HG02763 (cell line): ENCODE measurements at regions not wholly inside any gene's neighbourhood (a gene's known extent, or its start where the extent isn't known, plus 50 kb on each side); places are given as distances from the start of the nearest gene placed in this dataset.
"Not testable (repeated sequence)": the region's sequence is repeated elsewhere in the genome, so short reads cannot be mapped to it uniquely, and the experiment has no call there.

Source experiments
- ATAC-seq: cut with Tn5 transposase; IDR thresholded peaks from one replicate; pipeline ENCODE4 v1.9.1; 2021; ENCODE audit warnings: mild to moderate bottlenecking, moderate library complexity; ENCODE audit not compliant: unreplicated experiment

GRCh38 chr6:167688123-167688522 is 138.6 kb upstream of the AFDN start:
- ATAC-seq: no peak

DNA sequence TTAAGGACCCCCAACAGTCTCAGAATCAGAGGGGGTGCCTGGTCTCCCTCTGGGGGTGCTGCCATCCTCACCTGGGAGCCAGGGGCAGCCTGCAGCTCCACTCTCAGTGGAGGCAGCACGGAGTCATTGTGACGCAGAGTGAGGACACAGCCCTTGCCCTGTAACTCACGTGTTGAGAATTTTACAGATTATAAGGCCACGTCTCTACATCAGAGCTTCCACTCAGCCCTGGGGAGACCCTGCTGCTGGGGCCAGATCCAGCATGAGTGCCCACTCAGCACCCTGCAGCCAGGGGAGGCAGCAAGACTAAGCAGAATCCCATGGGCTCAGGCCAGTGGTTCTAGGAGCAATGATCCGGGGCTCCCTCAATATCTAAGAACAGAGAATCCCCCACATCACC is 137.4 kb upstream of the AFDN start:
- no peak for ATAC-seq

DNA sequence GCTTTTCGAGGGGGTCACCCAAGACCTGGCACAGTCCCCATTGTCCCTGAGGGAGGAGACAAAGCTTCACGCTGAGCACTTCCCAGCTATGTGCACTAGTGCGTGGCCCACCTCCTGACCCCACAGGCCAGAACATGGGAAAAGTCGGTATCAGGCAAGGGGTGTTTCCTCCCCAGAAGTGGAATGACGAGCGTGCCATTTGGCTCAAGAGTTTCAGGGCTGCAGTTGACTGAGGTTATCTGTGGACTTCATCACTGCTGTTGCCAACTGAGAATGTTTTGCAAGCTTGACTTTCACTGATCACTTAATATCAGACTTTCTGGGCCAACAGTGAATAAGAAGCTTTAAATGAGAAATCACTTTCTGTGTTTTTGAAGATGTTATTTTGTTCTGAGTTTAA is 137.0 kb upstream of the AFDN start:
- no peak for ATAC-seq

GRCh38 chr6:167690167-167690922 is 136.4 kb upstream of the AFDN start:
- not testable (repeated sequence) for ATAC-seq

- no peak for ATAC-seq
Observed at GRCh38 chr6:167690931-167691330, 135.8 kb upstream of the AFDN start.

DNA sequence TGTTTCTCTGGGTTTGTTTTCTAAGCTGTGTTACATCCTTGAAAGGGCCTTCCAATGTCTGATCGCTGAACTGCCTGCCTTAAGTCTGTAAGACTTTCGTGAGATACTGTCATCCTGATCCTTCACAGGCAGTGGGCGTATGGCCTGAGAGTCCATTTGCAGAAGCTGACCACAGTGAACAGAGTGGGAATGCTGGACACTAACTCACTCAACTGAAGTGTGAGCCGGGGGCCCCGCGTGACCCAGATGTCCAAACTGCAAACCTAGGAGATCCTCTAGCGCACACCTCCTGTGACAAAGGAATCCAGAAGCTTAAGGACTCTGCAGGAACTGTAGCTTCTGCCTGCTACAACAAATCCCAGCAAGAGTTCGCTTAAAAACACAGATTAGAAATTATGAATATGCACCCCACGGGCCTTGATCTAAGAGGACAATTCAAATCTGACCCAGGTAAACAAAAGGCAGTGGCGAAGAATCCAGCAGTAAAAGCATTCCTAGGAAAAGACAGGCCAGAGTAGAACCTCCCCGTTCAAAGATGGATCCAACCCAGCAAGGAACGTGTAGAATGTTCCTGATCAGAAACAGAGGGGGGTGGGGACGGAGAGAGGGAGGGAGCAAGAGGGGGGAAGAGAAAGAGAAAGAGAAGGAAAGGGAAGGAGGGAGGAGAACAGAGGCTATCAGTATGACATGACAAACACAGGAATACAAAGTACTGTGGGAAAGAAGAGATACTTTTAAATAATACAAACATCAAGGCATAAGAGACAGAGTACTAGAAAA is 135.0 kb upstream of the AFDN start:
- no peak for ATAC-seq

- ATAC-seq: not testable (repeated sequence)
Observed at GRCh38 chr6:167693478-167693877, 133.2 kb upstream of the AFDN start.

DNA sequence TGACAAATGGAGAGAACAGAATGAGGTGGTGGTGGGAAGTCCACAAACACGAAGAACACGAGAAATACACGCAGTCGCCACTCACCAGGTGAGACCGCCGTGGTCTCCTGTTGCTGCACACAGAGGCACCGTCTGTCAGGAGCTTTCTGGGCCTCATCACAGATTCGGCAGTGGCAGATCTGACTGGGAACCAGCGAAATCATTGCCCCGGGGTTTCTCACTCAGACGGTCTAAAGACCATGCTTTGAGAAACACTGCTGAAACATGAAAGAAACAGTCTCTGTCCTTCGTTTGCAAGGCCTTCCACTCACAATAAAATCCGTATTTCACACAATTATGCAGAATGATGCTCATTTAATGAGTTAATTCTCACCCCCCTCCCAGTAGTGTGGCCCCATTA is 130.9 kb upstream of the AFDN start:
- ATAC-seq: no peak

GRCh38 chr6:167696296-167696695 is 130.4 kb upstream of the AFDN start:
- ATAC-seq: no peak

- no peak for ATAC-seq
Observed at GRCh38 chr6:167697316-167697715, 129.4 kb upstream of the AFDN start.

- ATAC-seq: no peak
Observed at GRCh38 chr6:167698540-167698939, 128.2 kb upstream of the AFDN start.

DNA sequence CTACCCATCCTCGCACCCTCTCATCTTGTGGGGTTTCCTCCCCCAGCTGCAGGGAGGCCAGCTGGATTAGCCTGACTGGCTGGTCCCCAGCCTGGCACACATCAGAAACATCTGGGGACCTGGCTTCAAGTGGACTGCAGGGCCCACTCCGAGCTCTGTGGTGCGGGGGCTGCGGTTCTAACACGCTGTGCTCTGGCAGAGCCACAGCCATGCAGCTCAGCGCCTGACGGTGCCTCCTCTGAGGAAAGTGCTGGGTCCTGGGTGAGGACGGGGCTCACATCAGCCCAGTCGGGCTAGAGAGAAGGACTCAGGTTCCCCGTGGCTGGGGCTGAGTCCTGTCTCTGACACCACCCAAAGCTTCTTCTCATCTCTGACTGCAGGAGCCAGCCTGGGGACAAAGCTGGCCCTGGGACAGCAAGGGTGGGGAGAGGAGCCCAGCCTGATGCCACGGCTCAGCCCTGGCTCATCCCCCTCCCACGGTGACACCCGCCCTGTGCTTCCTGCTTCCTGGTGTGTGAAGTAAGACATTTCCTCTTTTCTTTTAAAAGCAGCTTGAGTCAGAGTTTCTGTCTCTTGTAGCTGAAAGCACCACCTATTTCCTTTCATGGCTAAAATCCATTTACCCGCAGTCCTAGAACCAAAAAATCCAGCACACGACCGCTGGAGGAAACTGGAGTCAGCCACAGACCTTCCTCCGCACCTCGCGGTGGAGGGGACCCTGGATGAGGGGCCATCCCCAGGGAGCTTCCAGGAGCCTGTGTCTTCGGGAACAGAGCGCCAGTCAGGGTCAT is 127.4 kb upstream of the AFDN start:
- peak; percentile 87 for ATAC-seq

GRCh38 chr6:167700199-167700598 is 126.5 kb upstream of the AFDN start:
- ATAC-seq: no peak

- no peak for ATAC-seq
Observed at GRCh38 chr6:167701010-167701409, 125.7 kb upstream of the AFDN start.

DNA sequence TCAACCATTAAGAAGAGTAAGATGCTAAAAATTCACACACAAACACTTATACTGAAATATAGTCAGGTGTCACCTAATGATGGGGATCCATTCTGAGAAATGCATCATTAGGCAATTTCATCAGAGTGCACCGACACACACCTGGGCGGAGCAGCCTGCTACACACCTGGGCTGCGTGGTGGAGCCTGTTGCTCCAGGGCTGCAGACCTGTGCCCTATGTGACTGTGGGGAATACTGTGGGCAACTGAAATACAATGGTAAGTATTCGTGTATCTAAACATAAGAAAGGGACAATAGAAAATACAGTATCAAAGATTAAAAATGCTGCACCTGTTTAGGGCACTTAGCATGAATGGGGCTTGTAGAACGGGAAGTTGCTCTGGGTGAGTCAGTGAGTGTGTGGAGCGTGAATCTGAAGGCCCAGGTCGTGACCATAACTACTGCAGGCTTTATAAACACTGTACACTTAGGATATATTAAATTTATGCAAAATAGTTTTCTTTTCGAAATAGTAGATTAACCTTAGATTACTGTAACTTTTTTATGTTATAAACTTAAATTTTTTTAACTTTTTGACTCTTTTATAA is 124.4 kb upstream of the AFDN start:
- ATAC-seq: no peak

DNA sequence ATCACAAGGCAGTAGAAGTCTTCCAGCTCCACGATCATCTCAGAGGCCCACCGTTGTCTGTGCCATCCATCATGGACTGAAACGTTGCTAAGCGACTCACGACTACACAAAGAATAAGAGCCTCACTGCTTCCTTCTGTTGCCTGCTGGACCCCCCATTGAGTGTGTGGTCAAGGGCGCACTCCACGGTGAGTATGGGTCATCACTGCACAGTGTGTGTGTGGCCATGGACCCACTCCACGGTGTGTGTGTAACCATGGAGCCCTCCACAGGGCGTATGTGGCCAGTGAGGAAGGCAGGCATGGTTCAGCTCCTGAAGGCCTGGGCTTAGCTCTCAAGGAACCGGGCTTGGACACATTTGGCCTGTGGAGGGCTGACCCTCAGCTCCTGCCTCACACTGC is 123.4 kb upstream of the AFDN start:
- ATAC-seq: no peak

- ATAC-seq: no peak
Observed at GRCh38 chr6:167703781-167704180, 122.9 kb upstream of the AFDN start.

- no peak for ATAC-seq
Observed at GRCh38 chr6:167704396-167704901, 122.3 kb upstream of the AFDN start.

GRCh38 chr6:167705211-167705750 is 121.4 kb upstream of the AFDN start:
- no peak for ATAC-seq

DNA sequence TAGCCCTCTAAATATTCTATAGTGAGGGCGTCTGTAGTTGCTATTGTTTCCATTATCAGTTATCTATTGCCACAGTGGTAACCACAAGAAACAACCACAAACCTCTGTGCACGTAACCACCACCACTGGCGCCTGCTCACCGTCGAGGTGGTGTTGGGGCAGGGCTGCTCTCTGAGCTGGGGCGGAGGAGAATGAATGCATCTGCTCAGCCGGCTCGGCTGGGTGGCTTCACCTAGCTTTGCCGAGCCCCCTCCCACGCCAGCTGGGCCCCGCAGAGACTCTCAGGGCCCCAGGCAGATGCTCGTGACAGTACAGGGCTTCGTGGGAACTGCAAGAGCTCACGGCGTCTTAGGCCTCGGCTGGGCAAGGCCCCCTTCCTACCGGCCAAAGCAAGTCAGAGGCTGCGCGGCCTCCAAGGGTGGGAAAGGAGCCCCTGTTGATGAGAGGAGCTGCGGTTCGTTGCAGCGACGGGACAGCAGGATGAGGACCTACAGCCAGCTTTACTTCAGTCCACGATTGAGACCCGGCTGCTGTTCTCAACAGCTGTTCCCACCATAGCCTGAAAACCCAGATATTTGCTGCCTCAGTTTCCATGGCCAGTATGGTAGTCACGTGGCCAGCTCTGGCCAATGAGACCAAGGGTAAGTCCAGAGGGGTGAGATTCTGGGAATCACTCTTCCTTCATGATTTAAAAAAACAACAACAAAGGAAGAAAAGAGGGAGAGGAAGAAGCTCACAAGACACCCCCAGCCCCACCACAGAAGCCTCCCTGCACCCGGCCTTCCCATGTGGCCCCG is 120.2 kb upstream of the AFDN start:
- ATAC-seq: peak; percentile 97
